Ishikawa (cell line): ENCODE measurements at regions not wholly inside any gene's neighbourhood (a gene's known extent, or its start where the extent isn't known, plus 50 kb on each side); places are given as distances from the start of the nearest gene placed in this dataset.

Experiments
- CEBPB ChIP-seq: IDR thresholded peaks from 2 replicates; pipeline ENCODE4 v1.6.1; 2012
- CREB1 ChIP-seq: IDR thresholded peaks from 2 replicates; pipeline ENCODE4 v1.6.1; 2012; ENCODE audit warnings: low read depth
- EGR1 ChIP-seq: IDR thresholded peaks from 2 replicates; pipeline ENCODE4 v1.6.1; 2012
- EP300 ChIP-seq: IDR thresholded peaks from 2 replicates; pipeline ENCODE4 v1.6.1; 2012; ENCODE audit warnings: borderline replicate concordance
- FOXM1 ChIP-seq: IDR thresholded peaks from 2 replicates; pipeline ENCODE4 v1.6.1; 2012; ENCODE audit warnings: low read depth, borderline replicate concordance
- MAX ChIP-seq: IDR thresholded peaks from 2 replicates; pipeline ENCODE4 v1.6.1; 2012
- NFIC ChIP-seq: IDR thresholded peaks from 2 replicates; pipeline ENCODE4 v1.6.1; 2012
- RAD21 ChIP-seq: IDR thresholded peaks from 2 replicates; pipeline ENCODE4 v1.6.1; 2012; ENCODE audit warnings: low read depth
- REST ChIP-seq: IDR thresholded peaks from 2 replicates; pipeline ENCODE4 v1.6.1; 2012; ENCODE audit warnings: low read depth, mild to moderate bottlenecking
- TAF1 ChIP-seq: IDR thresholded peaks from 2 replicates; pipeline ENCODE4 v1.6.1; 2012; ENCODE audit warnings: low read depth, mild to moderate bottlenecking
- TCF12 ChIP-seq: IDR thresholded peaks from 2 replicates; pipeline ENCODE4 v1.6.1; 2012; ENCODE audit warnings: low read depth
- TEAD4 ChIP-seq: IDR thresholded peaks from 2 replicates; pipeline ENCODE4 v1.6.1; 2012
- USF1 ChIP-seq: IDR thresholded peaks from 2 replicates; pipeline ENCODE4 v1.6.1; 2012
- YY1 ChIP-seq: IDR thresholded peaks from 2 replicates; pipeline ENCODE4 v1.6.1; 2012; ENCODE audit warnings: low read depth
- ZBTB7A ChIP-seq: IDR thresholded peaks from 2 replicates; pipeline ENCODE4 v1.6.1; 2012; ENCODE audit warnings: low read depth

- no peak for TF ChIP-seq MAX
- no peak for TF ChIP-seq REST
- no peak for TF ChIP-seq ZBTB7A
- TF ChIP-seq CREB1, result no peak
- no peak for TF ChIP-seq RAD21
- no peak for TF ChIP-seq NFIC
- TF ChIP-seq TCF12, result no peak
These were observed 100.9 kb upstream of the CELF4 start for GRCh38 chr18:37666451-37666850.

DNA sequence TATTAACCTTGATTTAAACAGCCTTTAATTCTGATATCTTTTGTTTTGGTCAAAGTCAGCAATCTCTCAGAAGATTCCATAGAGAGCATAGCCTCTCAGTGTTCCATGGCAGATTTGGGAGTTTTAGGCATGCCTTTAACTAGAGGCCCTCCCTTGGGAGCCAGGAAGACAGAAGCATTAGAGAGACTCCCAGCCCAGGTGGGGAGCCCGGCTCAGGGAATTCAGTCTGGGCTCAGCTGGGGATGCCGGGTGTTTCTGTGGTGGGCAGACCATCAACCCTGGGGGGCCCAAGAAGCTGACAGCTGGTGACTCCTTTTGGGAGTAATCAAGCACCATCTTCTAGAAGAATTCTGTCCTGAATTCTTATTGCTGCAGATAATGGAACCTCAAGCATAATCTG lies 99.7 kb upstream of the CELF4 start:
- TF ChIP-seq YY1, result no peak
- no peak for TF ChIP-seq REST
- TF ChIP-seq NFIC, result no peak
- no peak for TF ChIP-seq TAF1
- no peak for TF ChIP-seq TCF12
- TF ChIP-seq EGR1, result no peak
- TF ChIP-seq MAX, result no peak
- no peak for TF ChIP-seq USF1
- TF ChIP-seq EP300, result no peak
- TF ChIP-seq CEBPB, result no peak
- no peak for TF ChIP-seq RAD21
- TF ChIP-seq ZBTB7A, result no peak

DNA sequence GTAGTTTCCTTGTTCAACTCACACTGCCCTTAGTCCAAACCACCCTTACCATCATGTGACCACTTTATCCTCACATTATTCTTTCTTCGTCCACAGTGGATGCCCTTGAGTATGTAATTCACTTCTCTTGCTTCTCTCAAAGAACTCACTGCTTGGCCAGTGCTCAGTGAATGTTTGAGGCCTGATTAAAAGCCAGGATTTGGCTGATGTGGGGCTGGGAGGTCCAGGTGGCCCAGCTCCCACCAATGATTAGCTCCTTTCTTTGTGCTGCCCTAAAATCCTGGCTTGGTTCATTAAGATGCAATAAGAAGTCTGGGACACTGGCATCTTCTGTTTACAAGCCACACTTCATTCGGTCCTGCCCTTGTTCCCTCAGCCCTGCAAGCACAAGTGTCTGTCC lies 97.8 kb upstream of the CELF4 start:
- no peak for TF ChIP-seq TCF12
- no peak for TF ChIP-seq TAF1
- no peak for TF ChIP-seq CEBPB
- no peak for TF ChIP-seq RAD21
- TF ChIP-seq FOXM1, result no peak
- no peak for TF ChIP-seq CREB1
- TF ChIP-seq REST, result no peak
- TF ChIP-seq USF1, result no peak
- no peak for TF ChIP-seq YY1
- no peak for TF ChIP-seq ZBTB7A
- no peak for TF ChIP-seq MAX
- TF ChIP-seq EGR1, result no peak
- TF ChIP-seq EP300, result no peak
- TF ChIP-seq NFIC, result no peak
- TF ChIP-seq TEAD4, result no peak

DNA sequence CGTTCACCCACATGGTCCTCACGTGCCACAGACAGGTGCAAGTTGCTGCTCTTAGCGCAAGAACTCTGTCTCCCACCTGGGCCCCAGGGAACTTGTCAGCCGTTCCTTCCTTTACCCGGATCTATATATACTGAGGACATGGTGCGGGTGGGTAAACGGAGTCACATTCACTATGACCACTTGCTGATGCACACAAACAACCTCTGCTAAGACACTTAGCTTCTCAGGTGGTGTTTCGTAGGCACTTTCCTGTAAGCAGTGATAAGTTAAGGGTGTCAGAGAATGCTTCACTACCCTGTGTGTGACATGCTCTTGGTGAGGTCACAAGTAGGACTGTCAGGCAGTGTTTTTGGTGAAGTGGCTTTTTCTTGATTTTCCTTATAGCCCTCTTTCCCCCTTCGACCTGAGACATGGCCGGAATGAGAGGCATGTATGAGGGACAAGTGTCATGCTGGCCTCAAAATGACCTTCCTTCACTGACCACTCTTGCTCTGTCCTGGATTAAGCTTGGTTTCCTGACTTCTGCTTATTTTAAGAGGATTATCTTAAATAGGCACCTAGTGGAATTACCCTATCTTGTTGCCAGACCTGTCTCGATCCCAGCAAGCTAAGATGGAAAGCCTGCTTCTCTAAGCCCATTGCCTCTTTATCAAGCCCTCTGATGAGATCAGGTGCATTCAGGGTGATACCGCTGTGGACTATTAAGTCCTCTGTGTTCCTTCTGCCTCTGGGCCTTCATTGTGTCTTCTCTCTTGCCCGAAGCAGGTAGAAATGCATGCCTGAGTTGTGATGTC lies 97.1 kb upstream of the CELF4 start:
- no peak for TF ChIP-seq NFIC
- no peak for TF ChIP-seq EP300
- TF ChIP-seq RAD21, result no peak
- no peak for TF ChIP-seq CEBPB
- no peak for TF ChIP-seq TCF12
- no peak for TF ChIP-seq CREB1
- TF ChIP-seq EGR1, result no peak
- TF ChIP-seq YY1, result no peak
